ENCODE measurements at regions not wholly inside any gene's neighbourhood (a gene's known extent, or its start where the extent isn't known, plus 50 kb on each side); places are given as distances from the start of the nearest gene placed in this dataset.

- no peak for DNase-seq (ENCODE audit: low spot score)
- in situ Hi-C loops (cut with MboI; ENCODE audit: low sequenced_read_pairs, unreplicated experiment), result no loop called here
- no peak for TF ChIP-seq CTCF (IDR thresholded peaks at IDR 0.05; ENCODE audit: borderline replicate concordance, control extremely low read depth, extremely low read depth, insufficient read depth, missing control alignments)
Observed at GRCh38 chr3:150081084-150081483, 110.4 kb upstream of the PFN2 start.

DNA sequence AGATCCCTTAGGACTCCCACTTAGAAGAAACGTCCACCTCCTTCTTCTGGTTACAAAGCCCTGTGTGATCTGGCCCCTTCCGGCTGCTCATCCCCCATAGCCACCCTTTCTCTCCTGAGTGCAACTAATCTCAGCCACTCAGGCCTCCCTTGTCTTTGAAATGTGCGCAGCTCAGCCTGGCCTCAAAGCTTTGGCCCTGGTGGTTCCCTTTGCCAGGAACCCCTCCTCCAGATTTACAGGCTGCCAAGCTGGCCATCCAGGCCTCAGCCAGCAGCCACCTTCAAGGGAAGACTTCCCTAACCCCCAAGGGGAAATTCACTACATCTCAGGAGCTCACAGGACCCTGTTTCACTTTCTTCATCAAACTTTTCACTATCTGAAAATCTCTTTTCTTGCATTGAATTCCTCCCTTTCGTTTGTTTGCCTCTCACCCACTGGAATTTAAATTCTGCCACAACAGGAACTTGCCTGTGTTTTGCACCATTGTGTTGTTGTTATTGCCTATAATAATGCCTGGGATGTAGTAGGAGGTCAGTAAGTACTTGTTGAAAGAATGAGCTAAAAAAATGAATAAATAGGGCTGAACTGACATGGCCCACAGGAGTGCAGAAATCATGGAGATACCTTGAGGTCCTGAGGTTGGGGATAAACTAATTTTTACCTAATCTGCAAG lies 109.5 kb upstream of the PFN2 start:
- no peak for TF ChIP-seq CTCF (IDR thresholded peaks at IDR 0.05; ENCODE audit: borderline replicate concordance, control extremely low read depth, extremely low read depth, insufficient read depth, missing control alignments)
- in situ Hi-C loops (cut with MboI; ENCODE audit: low sequenced_read_pairs, unreplicated experiment), result no loop called here
- DNase-seq (ENCODE audit: low spot score), result no peak

DNA sequence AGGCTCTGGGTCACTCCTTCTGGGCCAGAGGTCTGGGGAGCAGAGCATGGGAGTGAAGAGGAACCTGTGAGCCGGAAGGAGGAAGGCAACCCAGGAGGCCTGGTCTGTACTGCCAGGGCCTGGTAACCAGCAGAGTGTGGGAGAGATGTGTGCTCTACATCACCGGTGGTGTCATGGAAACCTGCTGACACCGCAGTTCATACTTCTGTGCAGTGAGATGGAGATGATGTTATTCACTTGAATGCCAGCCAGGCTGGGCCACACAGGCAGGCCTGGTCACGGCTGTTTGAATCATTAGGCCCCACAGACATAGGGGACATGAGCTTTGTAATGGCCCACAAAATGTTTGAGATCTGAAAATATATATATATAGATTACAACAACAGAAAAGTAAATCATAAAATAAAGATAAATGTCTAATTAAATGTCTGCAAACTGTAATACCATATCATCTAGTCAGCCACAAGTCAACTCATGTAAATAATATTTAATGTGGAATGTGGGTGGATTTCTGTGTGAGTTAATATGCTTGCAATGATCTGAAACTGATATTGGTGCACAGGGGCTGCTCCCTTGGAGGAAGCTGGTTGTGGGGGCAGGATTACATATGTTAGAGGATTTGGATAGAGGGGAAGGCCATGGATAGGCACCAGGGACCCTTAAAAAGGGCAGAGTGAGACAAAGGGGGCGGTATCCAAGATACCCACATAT lies 108.5 kb upstream of the PFN2 start:
- TF ChIP-seq CTCF (IDR thresholded peaks at IDR 0.05; ENCODE audit: borderline replicate concordance, control extremely low read depth, extremely low read depth, insufficient read depth, missing control alignments), result no peak
- in situ Hi-C loops (cut with MboI; ENCODE audit: low sequenced_read_pairs, unreplicated experiment), result no loop called here

DNA sequence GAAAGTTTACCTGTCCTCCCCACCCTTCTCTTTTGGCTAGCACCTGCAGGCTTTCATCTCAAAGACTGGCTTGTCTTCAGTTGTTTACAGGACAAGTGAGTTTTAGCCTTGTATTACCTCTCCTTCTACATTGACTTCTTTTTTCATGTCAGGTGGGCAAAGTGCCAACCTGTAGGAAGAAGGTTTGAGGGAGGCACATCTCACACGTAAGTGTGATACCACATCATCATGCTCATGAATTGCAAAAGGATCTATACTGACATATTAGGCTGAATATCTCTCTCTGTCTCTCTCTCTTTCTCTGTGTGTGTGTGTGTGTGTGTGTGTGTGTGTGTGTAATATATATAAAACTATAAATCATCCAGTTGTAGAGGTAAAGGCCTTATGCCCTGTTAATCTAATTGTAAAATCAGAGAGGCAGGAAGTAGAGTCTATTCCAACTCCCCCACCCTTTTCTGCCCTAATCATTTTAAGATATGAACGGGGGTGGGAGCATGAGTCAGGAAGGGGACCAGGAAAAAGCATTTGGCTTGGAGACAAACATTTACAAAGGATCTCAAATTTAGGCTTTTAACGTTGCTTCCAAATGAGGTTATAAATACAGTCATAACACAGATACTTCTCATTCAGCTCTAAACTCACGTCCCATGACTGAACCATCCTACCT lies 107.0 kb upstream of the PFN2 start:
- TF ChIP-seq CTCF (IDR thresholded peaks at IDR 0.05; ENCODE audit: borderline replicate concordance, control extremely low read depth, extremely low read depth, insufficient read depth, missing control alignments), result no peak
- in situ Hi-C loops (cut with MboI; ENCODE audit: low sequenced_read_pairs, unreplicated experiment), result no loop called here
- DNase-seq (ENCODE audit: low spot score), result no peak

More for the DNA sequence above, 108.5 kb upstream of the PFN2 start:
- no peak for DNase-seq (ENCODE audit: low spot score)

GRCh38 chr3:150077107-150077506 lies 106.4 kb upstream of the PFN2 start:
- TF ChIP-seq CTCF (IDR thresholded peaks at IDR 0.05; ENCODE audit: borderline replicate concordance, control extremely low read depth, extremely low read depth, insufficient read depth, missing control alignments), result no peak
- no peak for DNase-seq (ENCODE audit: low spot score)
- in situ Hi-C loops (cut with MboI; ENCODE audit: low sequenced_read_pairs, unreplicated experiment), result no loop called here

- in situ Hi-C loops (cut with MboI; ENCODE audit: low sequenced_read_pairs, unreplicated experiment), result no loop called here
- DNase-seq (ENCODE audit: low spot score), result no peak
- no peak for TF ChIP-seq CTCF (IDR thresholded peaks at IDR 0.05; ENCODE audit: borderline replicate concordance, control extremely low read depth, extremely low read depth, insufficient read depth, missing control alignments)
Observed at GRCh38 chr3:150076443-150076842, 105.7 kb upstream of the PFN2 start.

All from GM13976 (cell line).